ENCODE measurements at regions not wholly inside any gene's neighbourhood (a gene's known extent, or its start where the extent isn't known, plus 50 kb on each side); places are given as distances from the start of the nearest gene placed in this dataset.

DNA sequence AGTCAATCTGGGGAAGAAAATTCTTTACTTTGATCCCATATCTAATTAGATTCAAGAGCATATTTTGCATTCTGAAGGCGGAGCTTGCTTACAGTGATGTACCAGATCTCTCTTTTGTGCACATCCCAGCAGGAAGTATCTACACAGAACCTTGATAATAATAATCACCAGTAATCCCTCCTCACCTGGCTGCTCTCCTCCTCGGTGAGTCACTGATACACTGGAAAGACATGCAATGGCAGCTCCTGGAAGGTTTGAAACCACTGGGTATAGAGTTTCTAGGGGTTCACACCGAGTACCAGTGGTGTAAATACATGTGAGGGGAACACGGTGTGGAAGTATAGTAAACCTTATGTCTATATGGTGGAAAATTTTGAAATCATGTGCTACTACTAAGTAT lies 205.5 kb upstream of the TARS1 start:
- no peak for TF ChIP-seq POLR2A (IDR thresholded peaks at IDR 0.05)
- TF ChIP-seq, protein P1, sequence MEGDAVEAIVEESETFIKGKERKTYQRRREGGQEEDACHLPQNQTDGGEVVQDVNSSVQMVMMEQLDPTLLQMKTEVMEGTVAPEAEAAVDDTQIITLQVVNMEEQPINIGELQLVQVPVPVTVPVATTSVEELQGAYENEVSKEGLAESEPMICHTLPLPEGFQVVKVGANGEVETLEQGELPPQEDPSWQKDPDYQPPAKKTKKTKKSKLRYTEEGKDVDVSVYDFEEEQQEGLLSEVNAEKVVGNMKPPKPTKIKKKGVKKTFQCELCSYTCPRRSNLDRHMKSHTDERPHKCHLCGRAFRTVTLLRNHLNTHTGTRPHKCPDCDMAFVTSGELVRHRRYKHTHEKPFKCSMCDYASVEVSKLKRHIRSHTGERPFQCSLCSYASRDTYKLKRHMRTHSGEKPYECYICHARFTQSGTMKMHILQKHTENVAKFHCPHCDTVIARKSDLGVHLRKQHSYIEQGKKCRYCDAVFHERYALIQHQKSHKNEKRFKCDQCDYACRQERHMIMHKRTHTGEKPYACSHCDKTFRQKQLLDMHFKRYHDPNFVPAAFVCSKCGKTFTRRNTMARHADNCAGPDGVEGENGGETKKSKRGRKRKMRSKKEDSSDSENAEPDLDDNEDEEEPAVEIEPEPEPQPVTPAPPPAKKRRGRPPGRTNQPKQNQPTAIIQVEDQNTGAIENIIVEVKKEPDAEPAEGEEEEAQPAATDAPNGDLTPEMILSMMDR (IDR thresholded peaks at IDR 0.05): no peak
- no peak for DNase-seq (ENCODE audit: low spot score in 2 of 2)
- intact Hi-C loops (cut with DNase I; ENCODE audit: low total_unique reads): no loop called here
- no peak overlapping the region for H3K4me3 ChIP-seq (ENCODE audit: low read depth, poor library complexity, severe bottlenecking)
- WGBS, 2 donors: 84 to 93% methylated on average over 4 of the region's 4 CpGs

DNA sequence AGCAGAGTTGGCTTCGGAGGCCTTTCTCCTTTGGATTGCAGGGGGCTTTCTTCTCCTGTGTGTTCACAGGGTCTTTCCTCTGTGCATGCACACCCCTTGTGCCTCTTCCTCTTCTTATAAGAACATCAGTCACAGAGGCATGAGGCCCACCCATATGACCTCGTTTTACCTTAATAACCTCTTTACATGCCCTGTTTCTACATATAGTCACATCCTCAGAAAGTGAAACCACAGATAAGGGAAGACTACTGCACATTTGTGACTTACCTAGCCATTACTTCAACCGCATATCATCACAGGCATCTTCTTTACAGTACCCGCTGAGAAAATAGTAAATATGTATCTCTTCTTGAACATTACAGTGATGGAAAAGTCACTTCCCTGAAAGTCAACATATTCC lies 204.9 kb upstream of the TARS1 start:
- DNase-seq (ENCODE audit: low spot score in 2 of 2): no peak
- no peak overlapping the region for H3K4me3 ChIP-seq (ENCODE audit: low read depth, poor library complexity, severe bottlenecking)
- 86 to 92% methylated on average over 4 of the region's 4 CpGs for WGBS, 2 donors
- intact Hi-C loops (cut with DNase I; ENCODE audit: low total_unique reads): no loop called here
- TF ChIP-seq, protein P1 (IDR thresholded peaks at IDR 0.05): no peak
- TF ChIP-seq POLR2A (IDR thresholded peaks at IDR 0.05): no peak

DNA sequence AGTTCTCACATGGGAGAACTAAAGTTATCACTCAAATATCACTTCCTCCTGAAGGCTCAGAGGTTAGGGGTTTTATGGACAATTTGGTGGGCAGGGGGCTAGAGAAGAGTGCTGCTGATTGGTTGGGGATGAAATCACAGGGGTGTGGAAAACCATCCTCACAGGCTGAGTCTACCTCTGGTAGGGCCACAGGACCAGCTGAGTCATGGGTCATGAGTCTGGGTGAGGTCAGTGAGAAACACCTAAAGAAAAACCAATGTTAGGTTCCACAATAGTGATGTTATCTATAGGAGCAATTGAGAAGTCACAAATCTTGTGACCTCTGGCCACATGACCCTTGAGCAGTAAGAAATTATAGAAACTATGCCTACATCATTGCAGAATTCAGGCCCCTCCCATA lies 203.3 kb upstream of the TARS1 start:
- no peak for DNase-seq (ENCODE audit: low spot score in 2 of 2)
- no peak overlapping the region for H3K4me3 ChIP-seq (ENCODE audit: low read depth, poor library complexity, severe bottlenecking)
- intact Hi-C loops (cut with DNase I; ENCODE audit: low total_unique reads): no loop called here
- TF ChIP-seq, protein P1 (IDR thresholded peaks at IDR 0.05): no peak
- TF ChIP-seq POLR2A (IDR thresholded peaks at IDR 0.05): no peak

DNA sequence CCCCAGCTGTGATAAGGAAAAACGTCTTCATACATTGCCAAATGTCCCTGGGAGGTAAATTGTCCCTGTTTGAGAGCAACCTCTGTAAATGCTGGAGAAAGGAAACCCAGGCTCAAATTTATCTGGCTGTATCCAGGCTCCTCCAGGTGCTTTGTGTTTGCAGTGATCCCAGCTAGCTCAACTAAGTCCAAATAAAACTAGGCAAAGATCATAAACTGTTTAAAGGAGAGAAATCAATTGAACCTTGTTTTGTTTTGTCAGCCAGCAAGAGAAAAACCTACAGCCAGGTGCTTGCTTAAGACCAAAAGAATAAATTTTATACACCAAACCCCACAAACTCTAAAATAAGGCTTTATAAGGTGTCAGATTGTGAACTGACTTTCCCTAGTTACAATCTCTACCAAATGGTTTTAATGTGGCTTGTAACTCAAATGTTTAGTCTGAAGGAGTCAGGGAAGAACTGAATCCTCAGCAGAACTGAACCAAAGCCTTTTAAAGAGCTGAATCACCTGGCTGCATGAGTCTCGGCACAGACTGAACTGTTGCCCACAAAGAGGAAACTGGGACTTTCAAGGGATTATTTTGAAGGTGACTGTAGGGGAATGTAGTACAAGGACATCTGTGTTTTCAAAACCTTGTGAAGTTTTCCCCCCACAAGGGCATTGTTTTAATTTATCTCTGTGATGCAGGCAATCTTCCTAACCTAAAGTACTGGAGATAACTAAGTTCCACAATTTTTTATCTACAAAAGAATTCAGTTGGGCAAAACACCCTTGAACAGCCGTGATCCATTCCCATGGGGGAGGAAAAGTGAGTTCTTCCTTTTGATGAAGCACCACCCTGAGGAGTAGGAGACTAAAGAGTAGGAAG lies 201.7 kb upstream of the TARS1 start:
- no peak for DNase-seq (ENCODE audit: low spot score in 2 of 2)
- H3K4me3 ChIP-seq (ENCODE audit: low read depth, poor library complexity, severe bottlenecking): no peak overlapping the region
- 56 to 60% methylated on average over 3 of the region's 3 CpGs for WGBS, 2 donors
- intact Hi-C loops (cut with DNase I; ENCODE audit: low total_unique reads): no loop called here
- TF ChIP-seq, protein P1 (IDR thresholded peaks at IDR 0.05): no peak
- TF ChIP-seq POLR2A (IDR thresholded peaks at IDR 0.05): no peak

DNA sequence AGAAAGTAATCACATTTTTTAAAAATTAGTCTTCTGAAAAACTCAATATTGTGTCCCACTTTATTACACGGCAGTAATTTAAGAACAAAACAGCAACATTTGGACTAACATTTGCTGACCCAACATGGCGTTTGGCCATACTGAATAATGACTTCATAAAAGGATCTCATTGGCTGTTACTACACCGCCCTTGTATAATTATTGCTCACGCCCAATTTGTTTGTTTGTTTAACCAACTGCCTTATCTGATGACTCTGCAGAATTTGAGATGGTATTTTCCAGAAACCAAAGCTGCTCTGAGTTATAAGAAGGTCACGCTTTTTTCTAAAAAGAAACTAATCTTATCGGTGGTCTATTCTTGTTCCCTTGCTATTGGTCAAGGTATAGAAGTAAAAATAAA lies 200.2 kb upstream of the TARS1 start:
- no peak for DNase-seq (ENCODE audit: low spot score in 2 of 2)
- intact Hi-C loops (cut with DNase I; ENCODE audit: low total_unique reads): no loop called here
- no peak for TF ChIP-seq POLR2A (IDR thresholded peaks at IDR 0.05)
- TF ChIP-seq, protein P1 (IDR thresholded peaks at IDR 0.05): no peak
- WGBS, 2 donors: 74 to 79% methylated on average over 6 of the region's 6 CpGs
- H3K4me3 ChIP-seq (ENCODE audit: low read depth, poor library complexity, severe bottlenecking): no peak overlapping the region

DNA sequence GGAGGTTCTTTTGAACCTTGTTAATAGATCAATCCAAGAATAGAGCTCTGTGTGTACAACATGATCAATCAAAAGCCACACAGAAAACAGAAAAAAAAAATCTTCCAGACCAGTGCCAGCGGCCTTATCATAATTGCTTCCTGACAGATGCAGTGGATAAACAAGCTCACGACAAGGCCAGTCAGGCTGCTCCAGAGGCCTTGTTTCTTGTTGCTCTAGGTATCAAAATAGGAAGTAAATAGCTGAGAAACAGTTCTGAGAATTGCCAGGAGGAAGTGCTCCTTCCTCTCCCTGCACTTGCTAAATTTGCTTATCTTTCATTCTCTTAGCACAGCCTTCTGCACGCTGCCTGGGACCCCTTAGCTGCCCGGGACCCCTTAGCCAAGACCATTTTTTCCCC lies 199.0 kb upstream of the TARS1 start:
- intact Hi-C loops (cut with DNase I; ENCODE audit: low total_unique reads): no loop called here
- 46% methylated on average over 4 of the region's 4 CpGs for WGBS, 2 donors
- TF ChIP-seq, protein P1 (IDR thresholded peaks at IDR 0.05): no peak
- no peak for TF ChIP-seq POLR2A (IDR thresholded peaks at IDR 0.05)
- H3K4me3 ChIP-seq (ENCODE audit: low read depth, poor library complexity, severe bottlenecking): no peak overlapping the region
- no peak for DNase-seq (ENCODE audit: low spot score in 2 of 2)

Data from lower leg skin (tissue), 4 donors.